ENCODE measurements at regions not wholly inside any gene's neighbourhood (a gene's known extent, or its start where the extent isn't known, plus 50 kb on each side); places are given as distances from the start of the nearest gene placed in this dataset.
"Not testable (repeated sequence)": the region's sequence is repeated elsewhere in the genome, so short reads cannot be mapped to it uniquely, and the experiment has no call there.

- no peak overlapping the region for H3K27ac Mint-ChIP-seq (ENCODE audit: low read depth, unreplicated experiment)
- no peak for DNase-seq (ENCODE audit: unreplicated experiment)
- no TSS peak for BruUV-seq (replicated peaks)
- H3K4me3 Mint-ChIP-seq (ENCODE audit: unreplicated experiment), result no peak overlapping the region
- H3K4me1 Mint-ChIP-seq (ENCODE audit: insufficient read depth, unreplicated experiment), result no peaks in the 10 kb centered on the region
- intact Hi-C loops (cut with micrococcal nuclease), result no loop called here
- peaks cover 12% of the 10 kb centered on the region for H3K27me3 Mint-ChIP-seq (ENCODE audit: insufficient read depth, unreplicated experiment)
- POLR2A ChIA-PET, result no interaction called here
- CTCF ChIA-PET, result interaction anchor here (0.7 kb wide), 1 partner anchor 13 kb away, joined by 4 read pairs; no protein-coding TSS in a partner anchor
- no peaks in the 10 kb centered on the region for H3K9me3 Mint-ChIP-seq (ENCODE audit: unreplicated experiment)
- TF ChIP-seq CTCF (IDR thresholded peaks at IDR 0.05; ENCODE audit: unreplicated experiment), result no peak
- no peaks in the 10 kb centered on the region for H3K36me3 Mint-ChIP-seq (ENCODE audit: insufficient read depth, unreplicated experiment)
These were observed 80.4 kb downstream of the DLEU7 start for GRCh38 chr13:50762969-50763567.

GRCh38 chr13:50766013-50766412 lies 77.5 kb downstream of the DLEU7 start:
- Mint-ChIP-seq H3K36me3 (ENCODE audit: insufficient read depth, unreplicated experiment) (no peaks in the 10 kb centered on the region), H3K27ac (ENCODE audit: low read depth, unreplicated experiment) (no peak overlapping the region), H3K4me3 (ENCODE audit: unreplicated experiment) (no peak overlapping the region), H3K9me3 (ENCODE audit: unreplicated experiment) (no peaks in the 10 kb centered on the region), H3K4me1 (ENCODE audit: insufficient read depth, unreplicated experiment) (no peaks in the 10 kb centered on the region), H3K27me3 (ENCODE audit: insufficient read depth, unreplicated experiment) (peaks cover 12% of the 10 kb centered on the region)
- intact Hi-C loops (cut with micrococcal nuclease), result no loop called here
- ChIA-PET CTCF (no interaction called here), POLR2A (no interaction called here)
- no TSS peak for BruUV-seq (replicated peaks)
- no peak for DNase-seq (ENCODE audit: unreplicated experiment)
- TF ChIP-seq CTCF (IDR thresholded peaks at IDR 0.05; ENCODE audit: unreplicated experiment), result no peak

- BruUV-seq (replicated peaks), result no TSS peak
These were observed 76.8 kb downstream of the DLEU7 start for GRCh38 chr13:50766695-50767094.

GRCh38 chr13:50772881-50773280 lies 70.6 kb downstream of the DLEU7 start:
- CTCF ChIA-PET, result interaction anchor here (1.2 kb wide), 1 partner anchor 9 kb away, joined by 3 read pairs; no protein-coding TSS in a partner anchor
- H3K27ac Mint-ChIP-seq (ENCODE audit: low read depth, unreplicated experiment); DNase-seq (ENCODE audit: unreplicated experiment); BruUV-seq (replicated peaks); H3K4me3 Mint-ChIP-seq (ENCODE audit: unreplicated experiment); H3K36me3 Mint-ChIP-seq (ENCODE audit: insufficient read depth, unreplicated experiment); H3K27me3 Mint-ChIP-seq (ENCODE audit: insufficient read depth, unreplicated experiment); POLR2A ChIA-PET; H3K4me1 Mint-ChIP-seq (ENCODE audit: insufficient read depth, unreplicated experiment); intact Hi-C loops (cut with micrococcal nuclease): not testable (repeated sequence)
- H3K9me3 Mint-ChIP-seq (ENCODE audit: unreplicated experiment), result peaks cover 15% of the 10 kb centered on the region

More at GRCh38 chr13:50766695-50767094, 76.8 kb downstream of the DLEU7 start:
- intact Hi-C loops (cut with micrococcal nuclease), result no loop called here
- ChIA-PET CTCF (interaction anchor here (0.6 kb wide), 1 partner anchor 522 kb away, joined by 3 read pairs; no protein-coding TSS in a partner anchor), POLR2A (no interaction called here)
- Mint-ChIP-seq H3K9me3 (ENCODE audit: unreplicated experiment) (no peaks in the 10 kb centered on the region), H3K4me1 (ENCODE audit: insufficient read depth, unreplicated experiment) (no peaks in the 10 kb centered on the region), H3K27ac (ENCODE audit: low read depth, unreplicated experiment) (no peak overlapping the region), H3K36me3 (ENCODE audit: insufficient read depth, unreplicated experiment) (no peaks in the 10 kb centered on the region), H3K27me3 (ENCODE audit: insufficient read depth, unreplicated experiment) (peaks cover 12% of the 10 kb centered on the region), H3K4me3 (ENCODE audit: unreplicated experiment) (no peak overlapping the region)
- DNase-seq (ENCODE audit: unreplicated experiment), result no peak
- no peak for TF ChIP-seq CTCF (IDR thresholded peaks at IDR 0.05; ENCODE audit: unreplicated experiment)
